Muscle layer of colon (tissue), 2 donors: ENCODE measurements at regions not wholly inside any gene's neighbourhood (a gene's known extent, or its start where the extent isn't known, plus 50 kb on each side); places are given as distances from the start of the nearest gene placed in this dataset.

Source experiments
- H3K27ac ChIP-seq: one replicate; pipeline ENCODE4 v1.7.0; 2013; ENCODE audit warnings: low read depth, mild to moderate bottlenecking, low read length, moderate library complexity
- H3K27me3 ChIP-seq, 2 donors: one replicate each; pipeline ENCODE4 v1.7.0; 2013; ENCODE audit warnings: low read length in 2 of 2, mild to moderate bottlenecking in 2 of 2; ENCODE audit not compliant: insufficient read depth in 2 of 2, control insufficient read depth in 1 of 2
- H3K36me3 ChIP-seq: one replicate; pipeline ENCODE4 v1.7.0; 2013; ENCODE audit warnings: mild to moderate bottlenecking, low read length; ENCODE audit not compliant: insufficient read depth
- H3K4me1 ChIP-seq: one replicate; pipeline ENCODE4 v1.7.0; 2013; ENCODE audit warnings: mild to moderate bottlenecking, low read length; ENCODE audit not compliant: insufficient read depth
- H3K4me3 ChIP-seq, 2 donors: one replicate each; pipeline ENCODE4 v1.7.0; 2013; ENCODE audit warnings: low read length in 2 of 2, low read depth in 1 of 2, mild to moderate bottlenecking in 1 of 2, moderate library complexity in 1 of 2
- H3K9ac ChIP-seq: one replicate; pipeline ENCODE4 v1.7.0; 2013; ENCODE audit warnings: low read length
- H3K9me3 ChIP-seq: one replicate; pipeline ENCODE4 v1.7.0; 2013; ENCODE audit warnings: mild to moderate bottlenecking, low read length
- donor health status: abdominal sarcoma.
- donor health status: Adenocarcinoma of cecum.

DNA sequence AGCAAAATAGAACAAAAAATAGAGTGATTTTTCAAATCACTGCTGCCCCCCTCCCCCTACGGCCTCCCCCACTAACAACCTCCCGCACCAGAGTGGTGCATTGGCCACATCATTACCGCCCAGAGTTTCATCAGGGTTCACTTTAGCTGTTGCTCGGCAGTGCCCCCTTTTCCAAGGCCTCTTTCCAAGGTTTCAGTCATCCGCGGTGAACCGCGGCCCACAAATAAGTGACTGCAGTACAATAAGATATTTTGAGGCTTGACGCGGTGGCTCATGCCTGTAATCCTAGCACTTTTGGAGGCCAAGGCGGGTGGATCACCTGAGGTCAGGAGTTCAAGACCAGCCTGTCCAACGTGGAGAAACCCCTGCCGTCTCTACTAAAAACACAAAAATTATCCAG is 180.0 kb downstream of the MAF start:
- Histone ChIP-seq H3K36me3 (no peaks in the 10 kb centered on the region), H3K9ac (no peak overlapping the region), H3K27me3 (no peaks in the 10 kb centered on the region), H3K4me1 (no peaks in the 10 kb centered on the region), H3K9me3 (no peaks in the 10 kb centered on the region), H3K4me3 (no peak overlapping the region), H3K27ac (no peak overlapping the region)

DNA sequence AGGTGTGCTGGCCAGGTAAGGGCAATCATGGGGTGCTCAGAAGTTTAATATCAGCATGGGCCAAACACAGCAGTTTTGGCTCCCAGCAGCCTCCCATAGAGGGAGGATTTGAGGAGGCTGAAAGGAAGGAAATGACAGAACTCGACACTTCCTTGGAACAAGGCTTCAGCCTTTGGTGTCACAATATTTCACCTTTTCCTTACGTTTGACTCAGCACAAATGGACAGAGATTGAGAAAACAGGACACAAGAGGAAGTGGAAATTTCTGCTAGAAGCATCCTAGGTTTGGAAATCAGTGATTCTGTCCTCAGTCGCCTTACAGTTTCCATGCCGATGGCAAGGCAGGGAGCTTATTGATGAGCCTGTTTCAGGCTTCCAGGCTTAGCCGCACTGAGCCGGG is 181.4 kb downstream of the MAF start:
- H3K27me3 ChIP-seq, result no peaks in the 10 kb centered on the region
- no peak overlapping the region for H3K27ac ChIP-seq
- no peak overlapping the region for H3K4me3 ChIP-seq
- H3K9me3 ChIP-seq, result no peaks in the 10 kb centered on the region
- H3K9ac ChIP-seq, result no peak overlapping the region
- no peaks in the 10 kb centered on the region for H3K36me3 ChIP-seq
- H3K4me1 ChIP-seq, result no peaks in the 10 kb centered on the region

DNA sequence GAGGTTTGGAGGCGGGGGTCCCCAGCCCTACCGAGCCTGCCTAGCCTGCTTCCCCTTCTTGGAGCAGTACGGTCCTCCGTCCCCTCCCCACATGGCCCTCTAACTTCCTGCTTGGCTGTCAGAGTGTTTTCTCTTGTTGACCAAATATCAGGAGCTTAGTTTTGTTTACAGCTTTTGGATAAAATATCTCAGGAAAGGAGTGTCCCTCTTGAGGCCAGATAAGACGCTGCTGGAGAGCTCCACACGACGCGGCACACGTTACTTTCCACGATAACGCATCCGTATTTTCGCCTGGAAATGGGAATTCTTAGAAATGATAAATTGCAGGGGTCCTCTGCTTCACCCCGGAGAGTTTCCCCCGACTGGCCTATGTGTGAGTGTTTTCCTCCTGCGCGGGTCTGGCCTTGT is 182.9 kb downstream of the MAF start:
- no peaks in the 10 kb centered on the region for H3K9me3 ChIP-seq
- H3K36me3 ChIP-seq, result no peaks in the 10 kb centered on the region
- no peak overlapping the region for H3K4me3 ChIP-seq
- H3K27me3 ChIP-seq, result no peaks in the 10 kb centered on the region
- H3K9ac ChIP-seq, result no peak overlapping the region
- no peaks in the 10 kb centered on the region for H3K4me1 ChIP-seq
- H3K27ac ChIP-seq, result no peak overlapping the region

DNA sequence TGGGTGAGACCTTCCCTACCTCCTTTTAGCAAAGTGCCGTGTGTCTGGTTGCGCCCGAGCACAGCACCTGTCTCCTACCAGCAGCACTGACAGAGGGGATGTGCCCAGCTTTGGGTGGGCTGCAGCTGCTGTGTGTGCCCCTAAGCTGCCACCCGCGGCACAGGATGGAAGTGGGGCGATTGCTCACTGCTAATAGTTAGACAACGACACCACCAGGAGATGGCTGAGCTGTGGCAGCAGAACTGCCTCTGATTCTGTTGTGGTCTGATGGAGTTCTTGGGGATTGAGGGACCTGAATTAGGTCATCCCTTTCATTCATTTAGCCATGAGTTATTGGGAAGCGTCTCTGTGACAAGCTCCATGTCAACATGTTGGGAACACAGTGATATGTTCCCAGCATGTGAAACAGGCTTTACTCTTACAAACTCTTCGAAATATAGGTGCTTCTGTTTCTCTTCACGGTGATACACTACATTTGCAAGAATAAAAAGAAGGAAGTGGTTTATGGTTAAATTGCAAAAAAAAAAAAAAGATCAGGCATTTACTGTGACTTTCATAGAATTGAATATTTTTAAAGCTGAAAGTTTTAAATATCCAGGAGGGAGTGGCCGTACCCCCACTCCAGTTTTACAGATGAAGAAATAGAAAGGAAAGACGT is 184.4 kb downstream of the MAF start:
- Histone ChIP-seq H3K4me1 (no peaks in the 10 kb centered on the region), H3K36me3 (no peaks in the 10 kb centered on the region), H3K27me3 (no peaks in the 10 kb centered on the region), H3K9me3 (no peaks in the 10 kb centered on the region), H3K9ac (no peak overlapping the region), H3K27ac (no peak overlapping the region), H3K4me3 (no peak overlapping the region)

DNA sequence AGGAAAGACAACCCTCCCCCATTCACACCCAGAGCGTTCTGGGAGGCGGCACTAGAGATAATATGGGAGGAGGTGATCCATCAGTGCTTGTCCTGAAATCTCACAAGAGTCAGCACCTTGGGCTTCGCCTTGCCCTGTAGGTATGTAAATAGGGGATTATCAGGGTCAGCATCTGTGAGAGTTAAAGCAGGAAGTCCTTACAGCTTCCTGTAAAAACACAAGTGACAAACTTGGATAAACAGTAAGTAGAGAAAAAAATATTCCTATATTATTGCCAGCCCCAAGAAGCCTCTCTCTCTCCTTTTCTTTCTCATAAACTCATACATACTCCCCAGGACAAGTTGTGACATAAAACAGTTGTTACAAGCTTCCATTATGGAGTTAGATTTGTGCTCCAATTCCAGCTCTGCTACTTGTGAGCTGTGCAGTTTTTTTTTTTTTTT is 187.7 kb downstream of the MAF start:
- Histone ChIP-seq H3K27me3 (no peaks in the 10 kb centered on the region), H3K9ac (no peak overlapping the region), H3K27ac (no peak overlapping the region), H3K4me1 (no peaks in the 10 kb centered on the region), H3K36me3 (no peaks in the 10 kb centered on the region), H3K4me3 (no peak overlapping the region), H3K9me3 (no peaks in the 10 kb centered on the region)

DNA sequence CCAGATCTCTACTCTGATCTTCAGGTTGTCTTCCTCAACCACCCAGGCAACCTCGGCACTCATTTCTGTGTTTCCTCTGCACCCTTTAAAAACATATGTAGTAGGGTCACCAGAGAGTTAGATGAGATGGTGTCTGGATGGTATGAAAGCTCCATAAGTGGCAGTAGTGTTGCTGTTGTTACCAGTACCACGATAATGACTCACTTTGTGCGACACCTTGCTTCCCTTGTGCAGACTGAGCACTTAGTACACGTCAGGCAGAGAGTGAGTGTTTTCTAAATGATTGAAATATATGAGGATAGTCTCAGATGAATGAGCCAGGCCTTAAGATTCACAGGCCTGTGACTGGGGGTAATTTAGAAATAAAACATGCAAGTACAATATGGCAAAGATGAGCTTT is 188.7 kb downstream of the MAF start:
- no peaks in the 10 kb centered on the region for H3K9me3 ChIP-seq
- H3K36me3 ChIP-seq, result no peaks in the 10 kb centered on the region
- H3K4me3 ChIP-seq, result no peak overlapping the region
- no peaks in the 10 kb centered on the region for H3K27me3 ChIP-seq
- H3K4me1 ChIP-seq, result no peaks in the 10 kb centered on the region
- H3K27ac ChIP-seq, result no peak overlapping the region
- no peak overlapping the region for H3K9ac ChIP-seq

DNA sequence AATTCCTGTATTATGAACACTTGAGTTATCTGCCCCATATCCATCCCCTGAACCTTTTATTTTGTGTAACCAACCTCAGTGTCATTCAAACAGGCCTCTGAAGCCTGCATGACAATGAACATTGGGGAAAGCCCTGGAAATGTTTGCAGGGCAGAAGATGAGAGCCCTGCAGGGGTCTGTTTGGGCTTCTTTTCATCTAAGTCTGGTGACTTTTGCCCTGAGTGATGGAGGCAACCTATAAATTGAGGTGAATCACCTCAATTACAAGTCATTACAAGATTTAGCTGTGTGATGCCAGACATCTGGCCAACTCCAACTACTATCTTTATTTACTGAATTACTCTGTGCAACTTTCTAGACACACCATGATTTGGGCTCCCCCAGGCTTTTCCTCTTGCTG is 189.2 kb downstream of the MAF start:
- H3K4me1 ChIP-seq, result no peaks in the 10 kb centered on the region
- no peaks in the 10 kb centered on the region for H3K36me3 ChIP-seq
- no peaks in the 10 kb centered on the region for H3K27me3 ChIP-seq
- H3K27ac ChIP-seq, result no peak overlapping the region
- no peak overlapping the region for H3K9ac ChIP-seq
- no peak overlapping the region for H3K4me3 ChIP-seq
- no peaks in the 10 kb centered on the region for H3K9me3 ChIP-seq

DNA sequence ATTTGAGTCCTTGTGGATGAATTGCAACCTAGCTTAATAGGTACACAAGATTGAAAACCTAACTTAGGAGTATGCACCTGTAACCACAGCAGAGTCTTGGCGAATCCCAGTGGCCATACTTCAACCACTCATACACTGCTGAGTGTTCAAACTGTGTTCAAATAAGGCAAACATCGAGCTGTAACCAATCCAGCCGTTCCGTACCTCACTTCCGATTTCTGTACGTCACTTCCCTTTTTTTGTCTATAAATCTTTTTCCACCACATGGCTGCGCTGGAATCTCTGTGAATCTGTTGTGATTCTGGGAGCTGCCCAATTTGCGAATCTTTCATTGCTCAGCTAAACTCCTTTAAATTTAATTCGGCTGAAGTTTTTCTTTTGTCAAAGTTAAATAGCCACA is 190.6 kb downstream of the MAF start:
- H3K9ac ChIP-seq, result no peak overlapping the region
- no peaks in the 10 kb centered on the region for H3K36me3 ChIP-seq
- H3K27me3 ChIP-seq, result no peaks in the 10 kb centered on the region
- no peak overlapping the region for H3K27ac ChIP-seq
- no peaks in the 10 kb centered on the region for H3K4me1 ChIP-seq
- no peaks in the 10 kb centered on the region for H3K9me3 ChIP-seq
- no peak overlapping the region for H3K4me3 ChIP-seq

DNA sequence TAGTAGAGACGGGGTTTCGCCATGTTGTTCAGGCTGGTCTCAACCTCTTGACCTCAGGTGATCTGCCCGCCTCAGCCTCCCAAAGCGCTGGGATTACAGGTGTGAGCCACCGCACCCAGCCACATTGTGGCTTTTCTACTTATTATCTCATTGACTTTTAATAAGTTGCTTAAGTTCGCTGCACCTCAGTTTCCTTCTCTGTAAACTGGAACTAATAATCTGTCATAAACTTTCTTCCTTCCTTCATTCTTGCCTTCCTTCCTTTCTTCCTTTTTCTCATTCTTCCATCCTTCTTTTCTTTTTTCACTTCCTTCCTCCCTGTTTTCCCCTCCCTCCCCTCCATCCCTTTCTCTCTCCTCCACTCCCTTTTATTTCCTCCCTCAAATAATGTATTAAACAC is 192.2 kb downstream of the MAF start:
- H3K36me3 ChIP-seq, result no peaks in the 10 kb centered on the region
- no peaks in the 10 kb centered on the region for H3K27me3 ChIP-seq
- no peaks in the 10 kb centered on the region for H3K9me3 ChIP-seq
- no peaks in the 10 kb centered on the region for H3K4me1 ChIP-seq
- no peak overlapping the region for H3K27ac ChIP-seq
- no peak overlapping the region for H3K4me3 ChIP-seq
- no peak overlapping the region for H3K9ac ChIP-seq

DNA sequence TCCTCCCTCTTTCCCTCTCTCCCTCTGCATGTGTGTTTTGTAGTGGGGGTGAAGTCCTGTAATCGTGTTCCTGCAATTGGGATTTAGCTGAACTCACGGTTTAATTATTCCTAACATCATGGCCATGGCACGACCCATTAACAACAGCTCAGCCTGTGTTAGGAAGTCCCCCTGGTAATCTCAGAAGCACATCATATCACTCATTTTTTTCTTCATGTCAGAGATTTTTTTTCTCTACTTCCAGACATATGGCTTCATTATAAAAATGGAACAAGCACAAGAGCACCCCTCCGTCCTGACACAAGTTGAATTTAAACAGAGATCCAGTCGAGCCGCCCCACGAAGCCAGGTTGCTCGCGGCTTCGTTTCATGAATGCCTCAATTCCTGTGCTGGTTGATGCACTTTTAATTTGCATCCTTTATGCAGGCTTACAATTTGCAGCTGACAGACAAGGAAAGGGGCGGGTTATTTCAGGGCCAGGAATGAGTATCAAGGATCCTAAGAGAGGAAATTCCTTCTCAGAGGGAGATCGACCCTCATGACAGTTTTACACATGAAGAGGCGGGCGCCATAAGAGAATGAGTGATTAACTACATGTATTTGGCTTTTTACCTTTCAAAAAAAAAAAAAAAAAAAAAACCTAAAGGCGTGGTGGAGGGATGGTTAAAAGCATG is 192.9 kb downstream of the MAF start:
- Histone ChIP-seq H3K4me1 (no peaks in the 10 kb centered on the region), H3K27me3 (no peaks in the 10 kb centered on the region), H3K36me3 (no peaks in the 10 kb centered on the region), H3K4me3 (no peak overlapping the region), H3K9ac (no peak overlapping the region), H3K9me3 (no peaks in the 10 kb centered on the region), H3K27ac (no peak overlapping the region)

DNA sequence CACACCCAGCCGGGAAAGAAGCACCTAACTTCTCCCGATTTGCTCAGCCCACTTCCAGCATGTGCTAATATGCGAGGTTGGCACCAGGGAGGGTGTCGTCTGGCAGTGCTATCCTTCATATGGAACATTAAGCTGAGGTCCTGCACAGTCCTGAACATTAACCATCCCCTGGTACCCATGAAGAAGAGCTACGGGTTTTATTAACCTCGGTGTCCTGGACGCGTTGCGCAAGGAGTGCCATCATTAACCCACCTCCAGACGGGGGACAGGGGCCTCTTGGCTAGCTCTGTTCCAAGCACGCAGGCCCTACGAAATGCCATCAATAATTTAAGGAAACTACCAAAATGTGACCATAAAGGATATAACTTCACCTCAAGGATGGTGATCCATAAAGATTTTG is 193.5 kb downstream of the MAF start:
- Histone ChIP-seq H3K9ac (no peak overlapping the region), H3K27me3 (no peaks in the 10 kb centered on the region), H3K27ac (no peak overlapping the region), H3K36me3 (no peaks in the 10 kb centered on the region), H3K9me3 (no peaks in the 10 kb centered on the region), H3K4me3 (no peak overlapping the region), H3K4me1 (no peaks in the 10 kb centered on the region)

DNA sequence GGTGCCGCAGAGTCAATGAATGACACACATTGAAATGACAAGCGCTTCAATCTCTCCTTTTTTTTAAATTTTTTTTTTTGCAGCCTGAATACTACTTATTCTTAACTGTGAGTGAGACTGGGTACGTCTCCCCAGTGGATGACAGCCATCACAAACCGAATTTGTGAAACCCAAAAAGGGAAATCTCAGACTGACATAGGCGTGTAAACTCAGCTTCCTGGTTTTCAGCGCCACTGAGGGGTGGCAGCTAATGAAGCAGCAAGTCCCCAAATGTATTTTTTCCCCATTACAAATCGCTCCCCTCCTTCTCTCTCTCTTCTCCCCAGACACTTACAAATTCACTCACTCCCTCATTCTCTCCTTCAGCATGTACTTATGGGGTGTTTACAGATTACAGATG is 196.0 kb downstream of the MAF start:
- no peaks in the 10 kb centered on the region for H3K27me3 ChIP-seq
- no peak overlapping the region for H3K27ac ChIP-seq
- no peak overlapping the region for H3K9ac ChIP-seq
- H3K36me3 ChIP-seq, result no peaks in the 10 kb centered on the region
- H3K9me3 ChIP-seq, result no peaks in the 10 kb centered on the region
- no peak overlapping the region for H3K4me3 ChIP-seq
- no peaks in the 10 kb centered on the region for H3K4me1 ChIP-seq
